ENCODE measurements at regions not wholly inside any gene's neighbourhood (a gene's known extent, or its start where the extent isn't known, plus 50 kb on each side); places are given as distances from the start of the nearest gene placed in this dataset.

DNA sequence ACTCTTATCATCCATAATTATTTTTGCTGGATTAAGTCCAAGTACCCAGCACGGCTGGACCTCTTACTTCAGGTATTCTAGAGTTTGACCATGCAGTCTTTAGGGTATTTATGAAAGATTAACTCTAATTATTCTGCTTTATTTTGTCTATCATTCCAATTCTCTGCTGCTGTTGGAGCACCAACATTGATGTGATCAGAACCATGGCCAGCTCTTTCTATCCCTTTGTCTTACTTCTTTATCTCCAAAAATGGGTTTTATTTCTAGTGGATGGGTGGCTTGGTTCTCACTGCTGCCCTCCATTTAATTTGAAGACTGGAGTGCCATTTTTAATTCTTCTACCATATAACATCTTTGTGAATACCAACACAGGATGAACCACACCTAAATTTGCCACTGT is 704.3 kb downstream of the FRK start:
- Mint-ChIP-seq H3K27me3 (no peaks in the 10 kb centered on the region), H3K9me3 (ENCODE audit: low read depth) (peaks cover 3% of the 10 kb centered on the region), H3K4me1 (no peaks in the 10 kb centered on the region)

DNA sequence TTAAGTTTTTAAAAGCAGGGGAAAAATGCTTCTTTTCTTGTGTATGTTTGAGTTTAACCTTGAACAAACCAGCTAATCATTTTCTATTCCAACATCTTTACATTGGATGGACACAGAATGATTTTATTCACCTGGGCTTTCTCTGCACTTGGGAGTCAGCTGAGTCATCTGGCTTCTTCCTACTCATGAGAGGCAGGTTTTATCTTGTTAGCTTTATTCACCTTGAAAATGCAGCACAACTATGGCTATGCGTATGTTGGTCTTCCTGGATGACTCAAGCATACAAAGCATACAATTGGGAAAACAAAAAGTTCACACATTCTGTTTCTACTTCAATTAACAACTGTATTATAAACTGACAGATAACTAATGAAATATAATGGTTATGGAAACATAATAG is 737.7 kb downstream of the FRK start:
- H3K4me3 Mint-ChIP-seq: no peak overlapping the region
- CTCF ChIA-PET: no interaction called here
- H3K9me3 Mint-ChIP-seq (ENCODE audit: low read depth): no peaks in the 10 kb centered on the region
- no peak overlapping the region for H3K27ac Mint-ChIP-seq
- H3K4me1 Mint-ChIP-seq: no peaks in the 10 kb centered on the region
- no peaks in the 10 kb centered on the region for H3K36me3 Mint-ChIP-seq
- DNase-seq (no peak), ATAC-seq (no peak)
- H3K27me3 Mint-ChIP-seq: no peaks in the 10 kb centered on the region

More for the DNA sequence above, 704.3 kb downstream of the FRK start:
- Mint-ChIP-seq H3K27ac (no peak overlapping the region), H3K36me3 (no peaks in the 10 kb centered on the region), H3K4me3 (no peak overlapping the region)
- no peak for DNase-seq
- ATAC-seq: no peak
- CTCF ChIA-PET: no interaction called here

DNA sequence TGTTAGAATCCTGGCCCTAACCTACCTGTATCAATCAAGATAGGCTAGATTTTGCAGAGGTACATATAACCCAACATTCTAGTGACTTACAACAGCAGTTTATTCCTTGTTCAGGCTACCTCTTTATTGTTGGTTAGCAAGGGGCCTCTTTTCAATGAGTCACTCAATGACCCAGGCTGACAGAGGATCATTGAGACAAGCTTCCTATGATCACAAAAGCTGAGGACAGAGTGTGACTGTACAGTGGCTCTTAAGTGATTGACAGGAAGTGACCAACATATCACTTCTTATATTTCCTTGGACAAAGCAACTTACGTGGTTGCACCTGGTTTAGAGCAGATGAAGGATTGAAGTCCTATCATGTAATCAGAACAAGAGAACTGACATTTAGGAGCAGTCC is 740.9 kb downstream of the FRK start:
- no peaks in the 10 kb centered on the region for H3K4me1 Mint-ChIP-seq
- H3K27ac Mint-ChIP-seq: no peak overlapping the region
- CTCF ChIA-PET: no interaction called here
- no peaks in the 10 kb centered on the region for H3K9me3 Mint-ChIP-seq (ENCODE audit: low read depth)
- no peaks in the 10 kb centered on the region for H3K27me3 Mint-ChIP-seq
- no peak overlapping the region for H3K4me3 Mint-ChIP-seq
- ATAC-seq (no peak), DNase-seq (no peak)
- no peaks in the 10 kb centered on the region for H3K36me3 Mint-ChIP-seq

DNA sequence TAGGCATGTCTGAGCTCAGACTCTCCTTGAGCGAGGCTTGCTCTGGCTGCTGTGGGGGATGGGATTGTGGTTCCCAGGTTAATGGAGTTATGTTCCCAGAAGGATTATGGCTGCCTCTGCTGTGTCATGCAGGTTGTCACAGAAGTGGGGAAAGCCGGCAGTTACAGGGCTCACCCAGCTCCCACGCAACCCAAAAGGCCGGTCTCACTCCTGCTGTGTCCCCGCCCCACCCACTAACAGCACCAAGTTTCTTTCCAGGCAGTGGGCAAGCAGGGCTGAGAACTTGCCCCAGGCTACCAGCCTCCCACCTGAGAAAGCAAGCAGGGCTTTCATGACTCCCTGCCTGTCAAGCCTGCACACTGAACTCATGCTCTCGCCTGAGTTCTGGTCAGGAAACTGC is 750.5 kb downstream of the FRK start:
- Mint-ChIP-seq H3K9me3 (ENCODE audit: low read depth) (peaks cover 11% of the 10 kb centered on the region), H3K27ac (no peak overlapping the region), H3K27me3 (no peaks in the 10 kb centered on the region), H3K36me3 (no peaks in the 10 kb centered on the region), H3K4me1 (no peaks in the 10 kb centered on the region), H3K4me3 (no peak overlapping the region)
- CTCF ChIA-PET: no interaction called here
- DNase-seq (no peak), ATAC-seq (no peak)

DNA sequence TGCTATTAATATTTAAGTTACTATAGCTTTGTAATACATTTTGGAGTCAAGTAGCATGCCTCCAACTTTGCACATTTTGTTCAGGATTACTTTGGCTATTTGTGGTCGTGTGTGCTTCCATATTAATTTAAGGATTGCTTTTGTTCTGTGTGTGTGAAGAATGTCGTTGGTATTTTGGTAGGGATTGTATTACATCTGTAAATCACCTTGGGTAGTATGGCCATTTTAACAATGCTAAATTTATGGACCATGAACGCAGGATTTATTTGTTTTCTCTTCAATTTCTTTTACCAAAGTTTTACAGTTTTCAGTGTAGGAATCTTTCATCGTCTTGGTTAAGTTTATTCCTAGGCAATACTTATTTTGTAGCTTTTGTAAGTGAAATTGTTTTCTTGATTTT is 758.0 kb downstream of the FRK start:
- CTCF ChIA-PET: no interaction called here

DNA sequence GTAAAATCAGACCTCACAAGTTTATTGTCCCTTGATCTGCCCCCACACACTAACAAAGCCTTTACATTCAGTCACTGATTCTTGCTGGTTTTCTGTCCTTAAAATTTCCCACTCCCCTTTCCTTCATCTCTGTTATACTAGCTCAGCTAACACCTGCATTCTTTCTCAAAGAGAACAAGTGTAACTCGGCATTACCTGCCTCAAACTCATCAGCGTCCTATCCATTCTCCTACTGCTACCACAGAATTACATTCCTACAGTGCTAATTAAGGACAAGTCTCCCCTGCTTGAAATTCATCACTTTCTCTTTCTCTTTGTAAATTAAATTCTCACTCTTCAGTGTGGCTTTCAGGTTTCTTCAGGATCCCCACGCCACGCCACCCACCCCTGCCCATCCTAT is 773.2 kb downstream of the FRK start:
- no peaks in the 10 kb centered on the region for H3K4me1 Mint-ChIP-seq
- no peaks in the 10 kb centered on the region for H3K36me3 Mint-ChIP-seq
- H3K27me3 Mint-ChIP-seq: no peaks in the 10 kb centered on the region
- H3K27ac Mint-ChIP-seq: no peak overlapping the region
- peaks cover 12% of the 10 kb centered on the region for H3K9me3 Mint-ChIP-seq (ENCODE audit: low read depth)
- no peak overlapping the region for H3K4me3 Mint-ChIP-seq
- CTCF ChIA-PET: no interaction called here
- no peak for DNase-seq
- ATAC-seq: no peak

More for the DNA sequence above, 758.0 kb downstream of the FRK start:
- Mint-ChIP-seq H3K4me3 (no peak overlapping the region), H3K36me3 (no peaks in the 10 kb centered on the region), H3K4me1 (no peaks in the 10 kb centered on the region), H3K27me3 (no peaks in the 10 kb centered on the region), H3K27ac (no peak overlapping the region), H3K9me3 (ENCODE audit: low read depth) (peaks cover 12% of the 10 kb centered on the region)
- ATAC-seq: no peak
- DNase-seq: no peak

DNA sequence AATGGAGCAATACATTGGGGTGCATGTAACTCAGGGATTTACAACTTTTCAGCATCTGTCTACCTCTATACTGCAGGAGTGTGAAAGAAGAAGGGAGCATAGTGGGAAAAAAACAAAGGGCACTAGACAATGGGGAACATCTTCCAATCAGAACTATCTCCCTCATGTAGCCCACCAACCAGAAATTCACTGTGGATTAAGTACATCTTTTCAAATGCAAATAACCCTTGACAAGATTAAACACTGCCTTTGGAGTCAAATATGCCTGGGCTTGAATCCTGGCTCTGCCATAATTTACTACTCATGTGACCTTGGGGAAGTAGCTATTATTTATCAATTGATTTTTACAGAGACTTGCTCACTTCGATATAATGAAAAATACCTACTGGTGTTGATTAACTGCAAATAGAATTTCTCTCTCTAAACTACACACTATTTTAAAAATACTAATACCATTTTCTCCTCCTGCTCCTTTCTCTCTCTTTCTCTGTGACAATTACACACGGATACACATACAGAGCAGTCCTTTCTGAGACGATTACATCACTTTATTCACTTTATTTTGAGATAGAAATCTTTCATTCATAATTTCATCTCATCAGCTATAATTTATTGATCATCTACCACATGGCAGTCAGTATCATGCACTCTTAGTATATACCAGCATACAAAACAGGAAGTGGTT is 783.7 kb downstream of the FRK start:
- no peaks in the 10 kb centered on the region for H3K36me3 Mint-ChIP-seq
- no peak for ATAC-seq
- H3K9me3 Mint-ChIP-seq (ENCODE audit: low read depth): peaks cover 2% of the 10 kb centered on the region
- H3K4me3 Mint-ChIP-seq: no peak overlapping the region
- CTCF ChIA-PET: no interaction called here
- H3K4me1 Mint-ChIP-seq: no peaks in the 10 kb centered on the region
- no peak for DNase-seq
- no peak overlapping the region for H3K27ac Mint-ChIP-seq
- no peaks in the 10 kb centered on the region for H3K27me3 Mint-ChIP-seq

DNA sequence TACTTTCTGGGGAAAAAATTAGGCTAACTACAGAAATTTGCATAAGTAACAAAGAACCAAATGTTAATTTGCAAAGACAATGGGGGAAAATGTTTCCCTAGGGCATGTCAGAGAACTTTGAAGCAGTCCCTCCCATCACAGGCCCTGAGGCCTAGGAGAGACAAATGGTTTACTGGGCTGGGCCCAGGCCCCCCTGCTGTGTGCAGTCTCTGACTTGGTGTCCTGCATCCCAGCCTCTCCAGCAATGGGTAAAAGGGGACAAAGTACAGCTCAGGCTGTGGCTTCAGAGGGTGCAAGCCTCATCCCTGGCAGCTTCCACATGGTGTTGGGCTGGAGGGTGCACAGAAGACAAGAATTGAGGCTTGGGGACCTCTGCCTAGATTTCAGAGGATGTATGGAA is 788.4 kb downstream of the FRK start:
- Mint-ChIP-seq H3K4me3 (no peak overlapping the region), H3K9me3 (ENCODE audit: low read depth) (peaks cover 3% of the 10 kb centered on the region), H3K27me3 (no peaks in the 10 kb centered on the region), H3K27ac (no peak overlapping the region), H3K36me3 (no peaks in the 10 kb centered on the region), H3K4me1 (no peaks in the 10 kb centered on the region)
- no peak for DNase-seq
- ATAC-seq: no peak
- CTCF ChIA-PET: no interaction called here

DNA sequence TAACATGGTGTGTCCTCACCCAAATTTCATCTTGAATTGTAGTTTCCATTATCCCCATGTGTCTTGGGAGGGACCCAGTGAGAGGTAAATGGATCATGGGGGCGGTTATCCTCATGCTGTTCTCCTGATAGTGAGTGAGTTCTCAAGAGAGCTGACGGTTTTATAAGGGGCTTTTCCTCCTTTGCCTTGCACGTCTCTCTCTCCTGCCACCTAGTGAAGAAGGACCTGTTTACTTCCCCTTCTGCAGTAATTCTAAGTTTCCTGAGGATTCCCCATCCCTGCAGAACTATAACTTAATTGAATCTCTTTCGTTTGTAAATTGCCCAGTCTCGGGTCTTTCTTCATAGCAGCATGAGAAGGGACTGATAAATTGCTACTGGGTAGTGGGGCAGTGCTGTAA is 789.3 kb downstream of the FRK start:
- H3K27ac Mint-ChIP-seq: no peak overlapping the region
- no peak for DNase-seq
- H3K4me3 Mint-ChIP-seq: no peak overlapping the region
- CTCF ChIA-PET: no interaction called here
- no peak for ATAC-seq
- H3K27me3 Mint-ChIP-seq: no peaks in the 10 kb centered on the region
- H3K36me3 Mint-ChIP-seq: no peaks in the 10 kb centered on the region
- no peaks in the 10 kb centered on the region for H3K4me1 Mint-ChIP-seq
- H3K9me3 Mint-ChIP-seq (ENCODE audit: low read depth): peaks cover 3% of the 10 kb centered on the region

DNA sequence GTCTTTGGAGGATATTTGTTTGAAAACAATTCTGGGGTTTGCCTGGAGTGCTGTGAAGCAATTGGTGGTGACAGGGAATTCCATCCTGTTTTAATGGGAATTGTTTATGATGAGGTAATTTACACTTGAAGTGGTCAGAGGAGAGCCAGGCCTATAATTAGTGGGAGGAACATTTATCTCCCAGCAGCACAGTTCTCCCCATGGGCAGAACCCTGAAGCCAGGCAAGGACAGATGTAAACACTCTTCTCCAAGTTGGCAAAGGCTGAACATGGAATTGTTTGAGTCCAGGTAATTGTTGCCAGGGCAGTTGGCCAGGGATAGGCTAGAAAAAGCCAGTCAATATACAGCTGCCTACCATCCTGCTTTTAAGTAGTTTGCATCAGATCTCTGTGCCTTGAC is 789.7 kb downstream of the FRK start:
- no peak overlapping the region for H3K4me3 Mint-ChIP-seq
- peaks cover 3% of the 10 kb centered on the region for H3K9me3 Mint-ChIP-seq (ENCODE audit: low read depth)
- H3K4me1 Mint-ChIP-seq: no peaks in the 10 kb centered on the region
- CTCF ChIA-PET: no interaction called here
- no peak overlapping the region for H3K27ac Mint-ChIP-seq
- no peak for DNase-seq
- ATAC-seq: no peak
- H3K27me3 Mint-ChIP-seq: no peaks in the 10 kb centered on the region
- no peaks in the 10 kb centered on the region for H3K36me3 Mint-ChIP-seq

DNA sequence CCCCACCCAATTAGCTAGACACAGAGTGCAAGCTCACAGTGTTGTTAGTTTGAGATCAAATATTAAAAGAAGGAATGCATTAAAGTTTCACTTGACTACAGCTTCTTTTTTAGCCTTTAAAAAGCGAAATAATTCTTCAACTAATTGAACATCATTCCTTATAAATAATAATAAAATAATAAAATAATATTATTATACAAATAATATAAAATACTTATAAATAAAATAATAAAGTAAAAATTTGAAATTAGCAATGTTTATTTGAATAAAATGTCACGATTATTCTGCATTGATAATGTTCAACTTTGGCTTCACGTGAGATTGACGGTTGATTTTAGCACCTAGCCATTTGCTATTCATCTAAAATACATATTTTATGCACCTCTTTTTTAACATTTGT is 819.3 kb downstream of the FRK start:
- ATAC-seq: no peak
- no peaks in the 10 kb centered on the region for H3K4me1 Mint-ChIP-seq
- H3K9me3 Mint-ChIP-seq (ENCODE audit: low read depth): peaks cover 4% of the 10 kb centered on the region
- DNase-seq: no peak
- H3K27me3 Mint-ChIP-seq: no peaks in the 10 kb centered on the region
- CTCF ChIA-PET: no interaction called here
- H3K36me3 Mint-ChIP-seq: no peaks in the 10 kb centered on the region
- H3K4me3 Mint-ChIP-seq: no peak overlapping the region
- H3K27ac Mint-ChIP-seq: no peak overlapping the region

DNA sequence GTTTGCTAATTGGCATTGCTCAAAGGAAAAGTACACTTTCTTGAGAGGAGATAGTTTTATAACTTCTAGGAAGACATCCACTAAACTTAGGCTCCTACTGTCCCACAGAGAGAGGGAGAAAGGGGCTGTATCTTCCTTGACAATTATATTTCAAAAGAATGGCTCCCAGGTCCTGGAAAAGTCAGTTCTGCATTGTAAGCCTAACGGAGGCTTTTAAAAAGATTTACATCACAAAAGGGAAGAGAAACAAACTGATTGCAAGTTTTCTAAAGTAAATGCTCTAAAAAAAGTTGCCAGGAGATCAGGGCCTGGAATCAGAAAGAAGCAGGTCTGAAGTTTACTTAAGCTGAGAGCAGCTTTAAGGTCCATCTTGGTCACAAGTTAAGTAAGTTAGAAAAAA is 839.5 kb downstream of the FRK start:
- Mint-ChIP-seq H3K4me3 (no peak overlapping the region), H3K4me1 (no peaks in the 10 kb centered on the region), H3K27me3 (no peaks in the 10 kb centered on the region), H3K27ac (no peak overlapping the region), H3K9me3 (ENCODE audit: low read depth) (peaks cover 9% of the 10 kb centered on the region), H3K36me3 (no peaks in the 10 kb centered on the region)
- ATAC-seq: no peak
- DNase-seq: no peak
- CTCF ChIA-PET: no interaction called here

DNA sequence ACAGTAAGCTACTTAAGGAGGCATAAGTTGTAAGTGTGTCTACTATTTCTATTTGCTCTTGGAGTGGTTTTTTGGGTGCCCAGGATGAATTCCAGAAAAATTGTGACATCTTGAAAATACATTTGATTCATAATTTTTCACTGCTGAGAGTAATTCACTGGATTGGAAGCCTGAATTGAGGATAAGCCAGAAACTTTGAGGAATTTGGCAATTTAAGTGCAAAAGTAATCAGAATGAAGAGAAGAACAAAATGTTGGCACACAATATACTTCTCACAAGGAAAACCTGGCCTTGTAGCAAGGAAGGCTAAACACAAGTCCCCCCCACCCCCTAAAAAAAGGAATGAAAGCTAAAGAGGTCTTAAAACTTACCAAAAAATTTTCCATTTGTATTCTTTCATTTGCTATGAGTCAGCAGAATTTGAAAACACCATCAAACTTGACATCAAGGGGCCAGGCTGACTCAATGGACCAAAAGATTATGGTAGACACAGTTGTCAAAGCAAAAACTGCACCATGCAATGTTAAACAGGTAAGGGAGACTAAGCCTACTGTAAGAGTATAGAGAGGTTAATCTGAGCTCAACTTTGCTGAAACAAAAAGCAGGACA is 840.0 kb downstream of the FRK start:
- no peak for ATAC-seq
- Mint-ChIP-seq H3K27ac (no peak overlapping the region), H3K27me3 (no peaks in the 10 kb centered on the region), H3K4me1 (no peaks in the 10 kb centered on the region), H3K9me3 (ENCODE audit: low read depth) (peaks cover 11% of the 10 kb centered on the region), H3K4me3 (no peak overlapping the region), H3K36me3 (no peaks in the 10 kb centered on the region)
- DNase-seq: no peak
- CTCF ChIA-PET: no interaction called here

DNA sequence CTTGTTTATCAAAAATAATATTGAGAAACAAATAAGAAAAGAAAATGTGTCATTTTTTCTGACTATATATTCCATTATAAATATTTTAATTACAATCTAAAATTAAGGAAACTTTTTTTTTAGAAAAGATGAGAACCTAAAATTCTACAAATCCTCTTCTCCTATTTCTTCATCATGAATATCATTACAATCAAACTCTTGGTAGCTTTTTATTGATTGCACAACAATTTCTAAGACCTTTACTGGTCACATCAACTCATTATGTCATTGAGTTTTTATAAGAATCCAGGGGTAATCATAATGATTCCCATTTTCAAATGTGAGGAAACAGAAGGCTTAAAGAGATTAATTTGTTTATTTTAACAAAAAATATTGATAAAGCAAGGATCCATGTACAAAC is 841.0 kb downstream of the FRK start:
- no peak for DNase-seq
- peaks cover 9% of the 10 kb centered on the region for H3K9me3 Mint-ChIP-seq (ENCODE audit: low read depth)
- no peaks in the 10 kb centered on the region for H3K36me3 Mint-ChIP-seq
- no peak for ATAC-seq
- no peak overlapping the region for H3K4me3 Mint-ChIP-seq
- no peak overlapping the region for H3K27ac Mint-ChIP-seq
- H3K27me3 Mint-ChIP-seq: no peaks in the 10 kb centered on the region
- CTCF ChIA-PET: no interaction called here
- H3K4me1 Mint-ChIP-seq: no peaks in the 10 kb centered on the region

DNA sequence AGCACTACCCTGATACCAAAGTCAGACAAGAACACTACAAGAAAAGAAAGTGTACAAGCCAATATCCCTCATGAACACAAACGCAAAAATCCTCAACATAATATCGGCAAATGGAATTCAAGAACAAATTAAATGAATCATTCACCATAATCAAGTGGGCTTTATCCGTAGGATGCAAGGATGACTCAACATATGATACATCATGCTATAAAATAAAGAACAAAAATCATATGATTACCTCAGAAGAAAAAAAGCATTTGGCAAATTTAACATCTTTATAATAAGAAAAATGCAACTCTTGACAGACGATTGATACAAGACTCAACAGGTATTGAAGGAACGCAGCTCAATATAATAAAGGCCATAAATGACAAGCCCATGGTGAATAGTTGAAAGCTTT is 843.9 kb downstream of the FRK start:
- no peaks in the 10 kb centered on the region for H3K27me3 Mint-ChIP-seq
- peaks cover 9% of the 10 kb centered on the region for H3K9me3 Mint-ChIP-seq (ENCODE audit: low read depth)
- no peak for ATAC-seq
- no peaks in the 10 kb centered on the region for H3K4me1 Mint-ChIP-seq
- H3K27ac Mint-ChIP-seq: no peak overlapping the region
- DNase-seq: no peak
- no peak overlapping the region for H3K4me3 Mint-ChIP-seq
- H3K36me3 Mint-ChIP-seq: no peaks in the 10 kb centered on the region
- CTCF ChIA-PET: no interaction called here

All from activated CD8-positive, alpha-beta memory T cell treated with anti-CD3 and anti-CD28 coated beads, Interleukin-2, amount 10 ng/mL, durations not matched to agents 7 days and 5 days (primary cell).